ENCODE measurements at regions not wholly inside any gene's neighbourhood (a gene's known extent, or its start where the extent isn't known, plus 50 kb on each side); places are given as distances from the start of the nearest gene placed in this dataset.

DNA sequence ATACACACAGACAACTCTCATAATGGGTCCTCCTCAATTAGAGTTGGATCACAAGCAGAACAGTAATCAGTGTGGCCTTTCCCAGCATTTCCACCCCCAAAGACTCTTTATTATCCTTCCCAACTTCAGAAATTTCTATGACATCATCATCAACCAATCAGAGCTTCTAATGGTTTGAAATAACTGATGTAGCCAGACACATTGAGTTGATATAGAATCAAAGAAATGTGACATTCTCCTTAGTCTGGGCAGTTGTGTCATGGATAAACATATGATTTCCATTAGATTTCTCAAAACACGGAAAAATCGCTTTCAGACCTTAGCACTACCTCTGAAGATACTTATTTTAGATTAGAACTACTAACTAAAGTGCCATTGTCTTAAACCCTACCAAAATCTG lies 75.7 kb upstream of the NFIB start:
- H3K27ac ChIP-seq (ENCODE audit: low read depth, low read length), result no peak overlapping the region
- no peaks in the 10 kb centered on the region for H3K4me1 ChIP-seq (ENCODE audit: control insufficient read depth in 5 of 5, insufficient read depth in 5 of 5, low read length in 5 of 5)
- no peak overlapping the region for H3K4me3 ChIP-seq (ENCODE audit: low read depth in 1 of 5, low read length in 5 of 5)
- no peaks in the 10 kb centered on the region for H3K36me3 ChIP-seq (ENCODE audit: control insufficient read depth in 5 of 5, insufficient read depth in 5 of 5, low read length in 5 of 5)
- peaks cover 0 to 6% (median 6%) of the 10 kb centered on the region in 5 donors for H3K9me3 ChIP-seq (ENCODE audit: control insufficient read depth in 5 of 5, low read length in 5 of 5)
- H3K27me3 ChIP-seq (ENCODE audit: control insufficient read depth in 5 of 5, insufficient read depth in 4 of 5, low read length in 5 of 5), result no peaks in the 10 kb centered on the region
- no peak overlapping the region for H3K9ac ChIP-seq (ENCODE audit: low read length in 5 of 5)

GRCh38 chr9:14389146-14389545 lies 75.2 kb upstream of the NFIB start:
- Histone ChIP-seq H3K27ac (ENCODE audit: low read depth, low read length) (no peak overlapping the region), H3K9ac (ENCODE audit: low read length in 5 of 5) (no peak overlapping the region), H3K27me3 (ENCODE audit: control insufficient read depth in 5 of 5, insufficient read depth in 4 of 5, low read length in 5 of 5) (no peaks in the 10 kb centered on the region), H3K4me1 (ENCODE audit: control insufficient read depth in 5 of 5, insufficient read depth in 5 of 5, low read length in 5 of 5) (no peaks in the 10 kb centered on the region), H3K4me3 (ENCODE audit: low read depth in 1 of 5, low read length in 5 of 5) (no peak overlapping the region), H3K9me3 (ENCODE audit: control insufficient read depth in 5 of 5, low read length in 5 of 5) (peaks cover 0 to 6% (median 6%) of the 10 kb centered on the region in 5 donors), H3K36me3 (ENCODE audit: control insufficient read depth in 5 of 5, insufficient read depth in 5 of 5, low read length in 5 of 5) (no peaks in the 10 kb centered on the region)

DNA sequence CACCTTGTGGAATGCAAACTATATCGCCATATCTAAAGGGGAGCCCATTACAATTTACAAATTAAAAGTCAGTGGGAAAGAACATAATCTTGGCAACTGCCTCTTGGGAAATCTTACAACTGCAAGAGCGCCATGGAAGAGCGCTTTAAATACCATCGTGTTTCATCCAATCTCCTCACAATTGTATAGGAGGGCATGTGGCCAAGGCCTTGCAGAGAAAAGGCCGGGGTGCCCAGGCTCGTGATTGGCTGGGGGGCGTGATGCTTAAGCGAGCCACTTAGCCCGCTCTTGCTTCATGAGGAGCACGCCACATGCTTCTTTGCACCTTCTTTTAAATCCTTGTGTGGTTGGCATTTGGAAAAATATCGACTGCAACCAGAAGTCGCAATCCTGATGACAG lies 69.8 kb upstream of the NFIB start:
- Histone ChIP-seq H3K4me3 (ENCODE audit: low read depth in 1 of 5, low read length in 5 of 5) (no peak overlapping the region), H3K4me1 (ENCODE audit: control insufficient read depth in 5 of 5, insufficient read depth in 5 of 5, low read length in 5 of 5) (no peaks in the 10 kb centered on the region), H3K9ac (ENCODE audit: low read length in 5 of 5) (no peak overlapping the region), H3K36me3 (ENCODE audit: control insufficient read depth in 5 of 5, insufficient read depth in 5 of 5, low read length in 5 of 5) (no peaks in the 10 kb centered on the region), H3K27ac (ENCODE audit: low read depth, low read length) (no peak overlapping the region), H3K27me3 (ENCODE audit: control insufficient read depth in 5 of 5, insufficient read depth in 4 of 5, low read length in 5 of 5) (no peaks in the 10 kb centered on the region), H3K9me3 (ENCODE audit: control insufficient read depth in 5 of 5, low read length in 5 of 5) (no peaks in the 10 kb centered on the region)

GRCh38 chr9:14383294-14383693 lies 69.4 kb upstream of the NFIB start:
- H3K9me3 ChIP-seq (ENCODE audit: control insufficient read depth in 5 of 5, low read length in 5 of 5), result no peaks in the 10 kb centered on the region
- H3K36me3 ChIP-seq (ENCODE audit: control insufficient read depth in 5 of 5, insufficient read depth in 5 of 5, low read length in 5 of 5), result no peaks in the 10 kb centered on the region
- H3K27ac ChIP-seq (ENCODE audit: low read depth, low read length), result no peak overlapping the region
- H3K9ac ChIP-seq (ENCODE audit: low read length in 5 of 5), result no peak overlapping the region
- no peaks in the 10 kb centered on the region for H3K27me3 ChIP-seq (ENCODE audit: control insufficient read depth in 5 of 5, insufficient read depth in 4 of 5, low read length in 5 of 5)
- H3K4me1 ChIP-seq (ENCODE audit: control insufficient read depth in 5 of 5, insufficient read depth in 5 of 5, low read length in 5 of 5), result no peaks in the 10 kb centered on the region
- no peak overlapping the region for H3K4me3 ChIP-seq (ENCODE audit: low read depth in 1 of 5, low read length in 5 of 5)

- Histone ChIP-seq H3K36me3 (ENCODE audit: control insufficient read depth in 5 of 5, insufficient read depth in 5 of 5, low read length in 5 of 5) (no peaks in the 10 kb centered on the region), H3K4me1 (ENCODE audit: control insufficient read depth in 5 of 5, insufficient read depth in 5 of 5, low read length in 5 of 5) (no peaks in the 10 kb centered on the region), H3K4me3 (ENCODE audit: low read depth in 1 of 5, low read length in 5 of 5) (no peak overlapping the region), H3K27ac (ENCODE audit: low read depth, low read length) (no peak overlapping the region), H3K9ac (ENCODE audit: low read length in 5 of 5) (no peak overlapping the region), H3K9me3 (ENCODE audit: control insufficient read depth in 5 of 5, low read length in 5 of 5) (peaks cover 0 to 3% (median 0%) of the 10 kb centered on the region in 5 donors), H3K27me3 (ENCODE audit: control insufficient read depth in 5 of 5, insufficient read depth in 4 of 5, low read length in 5 of 5) (no peaks in the 10 kb centered on the region)
Measured at GRCh38 chr9:14380061-14380836, 66.3 kb upstream of the NFIB start.

DNA sequence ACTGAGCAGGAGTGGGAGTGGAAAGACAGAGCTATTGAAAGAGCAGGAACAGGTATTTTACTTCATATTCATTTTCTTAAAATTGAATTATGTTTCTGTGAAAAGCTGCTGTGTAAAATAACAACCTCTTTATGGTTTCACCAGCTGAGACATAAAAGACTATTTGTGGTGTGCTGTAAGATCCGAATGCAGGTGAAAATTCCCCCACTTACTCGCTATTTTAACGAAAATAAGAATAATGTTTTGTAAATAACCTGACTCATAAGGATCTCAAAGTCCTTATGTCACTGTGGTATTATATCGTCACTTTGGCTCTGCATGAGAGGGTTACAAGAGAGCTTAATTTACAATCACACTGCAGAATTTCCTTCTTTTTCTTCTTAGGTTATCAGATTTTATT lies 65.3 kb upstream of the NFIB start:
- Histone ChIP-seq H3K9ac (ENCODE audit: low read length in 5 of 5) (no peak overlapping the region), H3K27me3 (ENCODE audit: control insufficient read depth in 5 of 5, insufficient read depth in 4 of 5, low read length in 5 of 5) (no peaks in the 10 kb centered on the region), H3K4me1 (ENCODE audit: control insufficient read depth in 5 of 5, insufficient read depth in 5 of 5, low read length in 5 of 5) (no peaks in the 10 kb centered on the region)

GRCh38 chr9:14373706-14374105 lies 59.8 kb upstream of the NFIB start:
- H3K27me3 ChIP-seq (ENCODE audit: control insufficient read depth in 5 of 5, insufficient read depth in 4 of 5, low read length in 5 of 5), result no peaks in the 10 kb centered on the region
- no peak overlapping the region for H3K4me3 ChIP-seq (ENCODE audit: low read depth in 1 of 5, low read length in 5 of 5)
- H3K27ac ChIP-seq (ENCODE audit: low read depth, low read length), result no peak overlapping the region
- no peak overlapping the region for H3K9ac ChIP-seq (ENCODE audit: low read length in 5 of 5)
- peaks cover 0 to 15% (median 6%) of the 10 kb centered on the region in 5 donors for H3K4me1 ChIP-seq (ENCODE audit: control insufficient read depth in 5 of 5, insufficient read depth in 5 of 5, low read length in 5 of 5)
- H3K36me3 ChIP-seq (ENCODE audit: control insufficient read depth in 5 of 5, insufficient read depth in 5 of 5, low read length in 5 of 5), result no peaks in the 10 kb centered on the region
- H3K9me3 ChIP-seq (ENCODE audit: control insufficient read depth in 5 of 5, low read length in 5 of 5), result peaks cover 0 to 3% (median 0%) of the 10 kb centered on the region in 5 donors

More for the DNA sequence above, 65.3 kb upstream of the NFIB start:
- Histone ChIP-seq H3K27ac (ENCODE audit: low read depth, low read length) (no peak overlapping the region), H3K36me3 (ENCODE audit: control insufficient read depth in 5 of 5, insufficient read depth in 5 of 5, low read length in 5 of 5) (no peaks in the 10 kb centered on the region), H3K9me3 (ENCODE audit: control insufficient read depth in 5 of 5, low read length in 5 of 5) (peaks cover 0 to 3% (median 0%) of the 10 kb centered on the region in 5 donors), H3K4me3 (ENCODE audit: low read depth in 1 of 5, low read length in 5 of 5) (no peak overlapping the region)

GRCh38 chr9:14373336-14373666 lies 59.4 kb upstream of the NFIB start:
- H3K4me1 ChIP-seq (ENCODE audit: control insufficient read depth in 5 of 5, insufficient read depth in 5 of 5, low read length in 5 of 5), result peaks cover 0 to 15% (median 6%) of the 10 kb centered on the region in 5 donors
- no peaks in the 10 kb centered on the region for H3K36me3 ChIP-seq (ENCODE audit: control insufficient read depth in 5 of 5, insufficient read depth in 5 of 5, low read length in 5 of 5)
- H3K27ac ChIP-seq (ENCODE audit: low read depth, low read length), result no peak overlapping the region
- H3K9ac ChIP-seq (ENCODE audit: low read length in 5 of 5), result no peak overlapping the region
- no peaks in the 10 kb centered on the region for H3K27me3 ChIP-seq (ENCODE audit: control insufficient read depth in 5 of 5, insufficient read depth in 4 of 5, low read length in 5 of 5)
- peaks cover 0 to 3% (median 0%) of the 10 kb centered on the region in 5 donors for H3K9me3 ChIP-seq (ENCODE audit: control insufficient read depth in 5 of 5, low read length in 5 of 5)
- H3K4me3 ChIP-seq (ENCODE audit: low read depth in 1 of 5, low read length in 5 of 5), result no peak overlapping the region

DNA sequence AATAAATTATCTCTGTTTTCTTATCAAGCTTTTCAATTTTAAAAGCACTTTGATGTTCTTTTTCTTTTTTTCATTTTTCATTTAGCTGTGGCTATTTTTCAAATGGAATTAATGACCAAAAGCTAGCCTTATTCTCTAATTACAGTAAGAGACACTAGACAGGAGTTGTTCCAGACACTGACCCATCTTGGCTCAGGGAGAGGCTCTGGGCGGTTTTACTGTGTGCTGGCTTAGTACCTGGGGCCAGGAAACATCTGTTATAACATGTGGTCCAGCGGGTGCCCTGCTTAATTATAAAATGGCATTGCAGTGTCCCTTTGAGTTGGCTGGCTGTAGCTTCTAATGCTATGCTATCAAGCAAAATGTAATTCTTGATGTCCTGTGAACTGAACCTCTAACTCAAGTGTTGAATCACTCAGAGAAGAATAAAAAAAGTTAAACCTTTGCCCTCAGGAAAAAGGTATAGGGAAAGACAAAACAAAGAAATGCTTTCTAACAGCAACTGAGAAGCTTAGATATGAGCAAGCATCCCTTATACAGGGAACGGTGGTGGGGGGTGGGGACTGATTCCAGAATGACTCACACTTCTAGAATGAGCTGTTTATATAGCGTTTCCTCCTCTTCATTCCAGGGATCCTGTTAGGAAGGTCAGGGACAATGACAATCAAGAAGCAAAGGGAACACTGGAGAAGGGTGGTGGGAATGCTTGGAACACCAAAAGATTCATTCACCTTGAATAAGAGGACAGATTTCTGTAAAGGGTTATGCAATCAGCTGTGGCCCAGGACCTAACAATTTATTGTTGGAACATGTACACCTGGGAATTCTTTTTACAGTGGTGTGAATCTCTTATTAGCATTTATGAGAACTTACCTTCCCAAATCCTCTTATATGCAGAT lies 58.7 kb upstream of the NFIB start:
- H3K36me3 ChIP-seq (ENCODE audit: control insufficient read depth in 5 of 5, insufficient read depth in 5 of 5, low read length in 5 of 5), result no peaks in the 10 kb centered on the region
- H3K27me3 ChIP-seq (ENCODE audit: control insufficient read depth in 5 of 5, insufficient read depth in 4 of 5, low read length in 5 of 5), result no peaks in the 10 kb centered on the region
- no peak overlapping the region for H3K27ac ChIP-seq (ENCODE audit: low read depth, low read length)
- peaks cover 0 to 3% (median 0%) of the 10 kb centered on the region in 5 donors for H3K9me3 ChIP-seq (ENCODE audit: control insufficient read depth in 5 of 5, low read length in 5 of 5)
- H3K9ac ChIP-seq (ENCODE audit: low read length in 5 of 5), result no peak overlapping the region
- H3K4me1 ChIP-seq (ENCODE audit: control insufficient read depth in 5 of 5, insufficient read depth in 5 of 5, low read length in 5 of 5), result peaks cover 0 to 15% (median 6%) of the 10 kb centered on the region in 5 donors
- no peak overlapping the region for H3K4me3 ChIP-seq (ENCODE audit: low read depth in 1 of 5, low read length in 5 of 5)

DNA sequence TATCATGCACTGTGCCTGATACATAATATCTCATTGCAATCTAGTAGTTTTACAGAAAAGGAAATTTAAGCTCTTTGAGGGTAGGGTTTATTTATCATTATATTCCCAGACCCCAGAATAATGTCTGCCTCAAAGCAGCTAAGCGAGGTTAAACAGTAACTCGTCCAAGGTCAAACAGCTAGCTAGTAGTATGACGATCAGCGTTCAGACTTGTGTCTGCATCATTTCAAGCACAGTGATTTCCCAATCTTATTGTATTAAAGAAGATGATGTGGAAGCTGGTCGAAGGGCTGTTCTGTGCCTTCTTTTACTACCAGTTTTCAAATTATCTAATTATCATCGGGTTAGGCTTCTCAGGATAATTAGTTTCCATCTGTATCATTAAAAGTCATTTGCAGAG lies 55.1 kb upstream of the NFIB start:
- no peak overlapping the region for H3K4me3 ChIP-seq (ENCODE audit: low read depth in 1 of 5, low read length in 5 of 5)
- peaks cover 0 to 21% (median 11%) of the 10 kb centered on the region in 5 donors for H3K4me1 ChIP-seq (ENCODE audit: control insufficient read depth in 5 of 5, insufficient read depth in 5 of 5, low read length in 5 of 5)
- no peak overlapping the region for H3K27ac ChIP-seq (ENCODE audit: low read depth, low read length)
- no peaks in the 10 kb centered on the region for H3K36me3 ChIP-seq (ENCODE audit: control insufficient read depth in 5 of 5, insufficient read depth in 5 of 5, low read length in 5 of 5)
- no peaks in the 10 kb centered on the region for H3K27me3 ChIP-seq (ENCODE audit: control insufficient read depth in 5 of 5, insufficient read depth in 4 of 5, low read length in 5 of 5)
- no peak overlapping the region for H3K9ac ChIP-seq (ENCODE audit: low read length in 5 of 5)
- H3K9me3 ChIP-seq (ENCODE audit: control insufficient read depth in 5 of 5, low read length in 5 of 5), result no peaks in the 10 kb centered on the region

All from subcutaneous abdominal adipose tissue (tissue), 5 donors.